IMR-90 (cell line): ENCODE measurements at regions not wholly inside any gene's neighbourhood (a gene's known extent, or its start where the extent isn't known, plus 50 kb on each side); places are given as distances from the start of the nearest gene placed in this dataset.

Experiments
- BHLHE40 ChIP-seq: fragments of 150-350 bp; IDR thresholded peaks from 2 replicates; pipeline ENCODE4 v1.6.1; 2016; ENCODE audit warnings: mild to moderate bottlenecking, low read depth, low read length
- CEBPB ChIP-seq: IDR thresholded peaks from 2 replicates; pipeline ENCODE4 v1.6.1; 2012; ENCODE audit warnings: low read depth, low read length, improper control_type of control experiment
- CHD1 ChIP-seq: IDR thresholded peaks from 2 replicates; pipeline ENCODE4 v1.6.1; 2012; ENCODE audit warnings: low read depth, low read length, improper control_type of control experiment
- CTCF ChIP-seq: conservative IDR thresholded peaks from 2 replicates; pipeline ENCODE4 v1.5.1; 2012; ENCODE audit warnings: mild to moderate bottlenecking, low read depth, low read length, improper control_type of control experiment
- FOS ChIP-seq: fragments of 150-350 bp; IDR thresholded peaks from 2 replicates; pipeline ENCODE4 v1.6.1; 2016; ENCODE audit warnings: low read depth, low read length
- MAZ ChIP-seq: IDR thresholded peaks from 2 replicates; pipeline ENCODE4 v1.6.1; 2012; ENCODE audit warnings: low read depth, mild to moderate bottlenecking, low read length, improper control_type of control experiment, moderate library complexity, borderline replicate concordance
- MXI1 ChIP-seq: IDR thresholded peaks from 2 replicates; pipeline ENCODE4 v1.6.1; 2012; ENCODE audit warnings: low read depth, mild to moderate bottlenecking, low read length, moderate library complexity, borderline replicate concordance
- NFE2L2 ChIP-seq: fragments of 150-350 bp; IDR thresholded peaks from 2 replicates; pipeline ENCODE4 v1.6.1; 2016; ENCODE audit warnings: low read depth, mild to moderate bottlenecking, low read length
- POLR2A ChIP-seq: IDR thresholded peaks from 2 replicates; pipeline ENCODE4 v1.6.1; 2012; ENCODE audit warnings: mild to moderate bottlenecking, low read depth, low read length
- RAD21 ChIP-seq: IDR thresholded peaks from 2 replicates; pipeline ENCODE4 v1.6.1; 2012; ENCODE audit warnings: low read length, improper control_type of control experiment
- RCOR1 ChIP-seq: IDR thresholded peaks from 2 replicates; pipeline ENCODE4 v1.6.1; 2012; ENCODE audit warnings: mild to moderate bottlenecking, low read length, improper control_type of control experiment; ENCODE audit not compliant: insufficient replicate concordance
- RFX5 ChIP-seq: IDR thresholded peaks from 2 replicates; pipeline ENCODE4 v1.8.0; 2012; ENCODE audit warnings: low read depth, mild to moderate bottlenecking, low read length, moderate library complexity
- SMC3 ChIP-seq: fragments of 150-350 bp; IDR thresholded peaks from 2 replicates; pipeline ENCODE4 v1.6.1; 2016; ENCODE audit warnings: low read depth, mild to moderate bottlenecking, antibody characterized with exemption, low read length, moderate library complexity
- USF2 ChIP-seq: fragments of 150-350 bp; IDR thresholded peaks from 2 replicates; pipeline ENCODE4 v1.6.1; 2017; ENCODE audit warnings: mild to moderate bottlenecking, antibody characterized with exemption, low read length, low read depth

GRCh38 chr9:87813119-87813463 is 69.6 kb upstream of the SPATA31E1 start:
- no peak for TF ChIP-seq CTCF
- TF ChIP-seq RFX5 = no peak
- TF ChIP-seq POLR2A = no peak
- no peak for TF ChIP-seq SMC3
- TF ChIP-seq RAD21 = no peak
- no peak for TF ChIP-seq USF2
- no peak for TF ChIP-seq BHLHE40
- TF ChIP-seq NFE2L2 = no peak
- TF ChIP-seq CHD1 = no peak
- no peak for TF ChIP-seq MXI1
- TF ChIP-seq MAZ = no peak
- TF ChIP-seq FOS = no peak
- TF ChIP-seq CEBPB = no peak
- TF ChIP-seq RCOR1 = no peak
